Fibroblast of lung (primary cell): ENCODE measurements at regions not wholly inside any gene's neighbourhood (a gene's known extent, or its start where the extent isn't known, plus 50 kb on each side); places are given as distances from the start of the nearest gene placed in this dataset.

Experiments
- DNase-seq, 2 donors: peaks; one replicate each; pipeline versions ENCODE4 v3.0.0 to v3.0.0-alpha.2; 2010; ENCODE audit warnings: low read depth in 2 of 2
- H2AFZ ChIP-seq: 2 replicates; pipeline ENCODE4 v1.5.1; 2012; ENCODE audit warnings: low read length, control low read depth, inconsistent platforms
- H3K27ac ChIP-seq: 2 replicates; pipeline ENCODE4 v1.5.1; 2011; ENCODE audit warnings: low read length, control low read depth; ENCODE audit not compliant: insufficient read depth
- H3K27me3 ChIP-seq: 2 replicates; pipeline ENCODE4 v1.5.1; 2011; ENCODE audit warnings: mild to moderate bottlenecking, low read length; ENCODE audit not compliant: control insufficient read depth, insufficient read depth
- H3K36me3 ChIP-seq: 2 replicates; pipeline ENCODE4 v1.5.1; 2011; ENCODE audit warnings: low read length; ENCODE audit not compliant: control insufficient read depth, insufficient read depth
- H3K4me1 ChIP-seq: 2 replicates; pipeline ENCODE4 v1.5.1; 2011; ENCODE audit warnings: low read length; ENCODE audit not compliant: control insufficient read depth, insufficient read depth; ENCODE audit errors: extremely low read depth
- H3K4me2 ChIP-seq: 2 replicates; pipeline ENCODE4 v1.5.1; 2011; ENCODE audit warnings: low read length, control low read depth; ENCODE audit not compliant: insufficient read depth; ENCODE audit errors: extremely low read depth
- H3K4me3 ChIP-seq, 4 experiments: fragments of 200-600 bp in 1 of 4; sonication (generic) in 1 of 4; replicated peaks in 1 of 4; 2 replicates each; pipeline ENCODE4 v1.5.1; 2011 to 2016; ENCODE audit warnings: low read length in 4 of 4, low read depth in 3 of 4, mild to moderate bottlenecking in 3 of 4, control low read depth in 2 of 4, inconsistent platforms in 1 of 4, mixed read lengths in 1 of 4; ENCODE audit not compliant: insufficient read depth in 1 of 4; ENCODE audit errors: control extremely low read depth in 1 of 4
- H3K79me2 ChIP-seq: 2 replicates; pipeline ENCODE4 v1.5.1; 2012; ENCODE audit warnings: mild to moderate bottlenecking, low read length, inconsistent platforms; ENCODE audit not compliant: control insufficient read depth, insufficient read depth
- H3K9ac ChIP-seq: 2 replicates; pipeline ENCODE4 v1.5.1; 2011; ENCODE audit warnings: mild to moderate bottlenecking, low read length, control low read depth; ENCODE audit not compliant: insufficient read depth
- H3K9me3 ChIP-seq: 2 replicates; pipeline ENCODE4 v1.5.1; 2012; ENCODE audit warnings: low read depth, low read length; ENCODE audit not compliant: control insufficient read depth, insufficient read depth
- H4K20me1 ChIP-seq: 2 replicates; pipeline ENCODE4 v1.5.1; 2011; ENCODE audit warnings: low read length; ENCODE audit not compliant: control insufficient read depth, insufficient read depth; ENCODE audit errors: extremely low read depth
- EZH2 ChIP-seq: IDR thresholded peaks from 2 replicates; pipeline ENCODE4 v1.5.1; 2012; ENCODE audit warnings: low read length, control low read depth, mild to moderate bottlenecking; ENCODE audit errors: missing control alignments
- TF ChIP-seq, protein P1 (sequence below), 2 donors: IDR thresholded peaks in 1 of 2; conservative IDR thresholded peaks in 1 of 2; 1 replicate in 1 of 2; 2 replicates in 1 of 2; pipeline ENCODE4 v1.5.1; 2011 to 2012; ENCODE audit warnings: low read length in 2 of 2, control low read depth in 1 of 2, inconsistent platforms in 1 of 2, low read depth in 1 of 2, mild to moderate bottlenecking in 1 of 2

DNA sequence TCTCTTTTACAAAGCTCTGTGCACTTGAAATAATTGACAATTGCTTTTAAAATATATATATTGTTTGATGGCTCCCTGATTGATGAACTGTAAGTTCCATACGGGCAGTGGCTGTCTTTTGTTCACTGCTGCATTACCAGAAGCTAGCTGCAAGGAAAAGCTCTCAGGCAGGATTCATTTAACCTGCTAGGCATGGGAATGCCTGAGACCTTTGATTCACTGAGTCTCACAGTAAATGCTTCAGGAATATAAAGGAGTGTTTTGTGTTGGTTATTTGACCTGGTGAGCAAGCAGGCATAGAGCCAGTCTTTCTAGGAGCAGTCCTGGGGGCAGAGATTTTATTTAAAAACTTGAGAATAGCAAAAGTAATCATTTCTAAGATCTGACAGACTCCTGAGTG, 193.2 kb upstream of the ITGA4 start:
- Histone ChIP-seq H2AFZ (no peak overlapping the region), H3K4me1 (no peaks in the 10 kb centered on the region), H3K79me2 (no peaks in the 10 kb centered on the region), H3K4me2 (no peak overlapping the region), H3K9me3 (no peaks in the 10 kb centered on the region), H3K27me3 (no peaks in the 10 kb centered on the region), H3K36me3 (no peaks in the 10 kb centered on the region), H3K9ac (no peak overlapping the region), H3K27ac (no peak overlapping the region), H3K4me3 (no peak overlapping the region), H4K20me1 (no peaks in the 10 kb centered on the region)
- peak in 1 of 2 donors; percentile 8 for DNase-seq
- no peak for TF ChIP-seq EZH2
- TF ChIP-seq, protein P1, sequence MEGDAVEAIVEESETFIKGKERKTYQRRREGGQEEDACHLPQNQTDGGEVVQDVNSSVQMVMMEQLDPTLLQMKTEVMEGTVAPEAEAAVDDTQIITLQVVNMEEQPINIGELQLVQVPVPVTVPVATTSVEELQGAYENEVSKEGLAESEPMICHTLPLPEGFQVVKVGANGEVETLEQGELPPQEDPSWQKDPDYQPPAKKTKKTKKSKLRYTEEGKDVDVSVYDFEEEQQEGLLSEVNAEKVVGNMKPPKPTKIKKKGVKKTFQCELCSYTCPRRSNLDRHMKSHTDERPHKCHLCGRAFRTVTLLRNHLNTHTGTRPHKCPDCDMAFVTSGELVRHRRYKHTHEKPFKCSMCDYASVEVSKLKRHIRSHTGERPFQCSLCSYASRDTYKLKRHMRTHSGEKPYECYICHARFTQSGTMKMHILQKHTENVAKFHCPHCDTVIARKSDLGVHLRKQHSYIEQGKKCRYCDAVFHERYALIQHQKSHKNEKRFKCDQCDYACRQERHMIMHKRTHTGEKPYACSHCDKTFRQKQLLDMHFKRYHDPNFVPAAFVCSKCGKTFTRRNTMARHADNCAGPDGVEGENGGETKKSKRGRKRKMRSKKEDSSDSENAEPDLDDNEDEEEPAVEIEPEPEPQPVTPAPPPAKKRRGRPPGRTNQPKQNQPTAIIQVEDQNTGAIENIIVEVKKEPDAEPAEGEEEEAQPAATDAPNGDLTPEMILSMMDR (conservative IDR thresholded peaks at IDR 0.05 in 1 of 2, IDR thresholded peaks at IDR 0.05 in 1 of 2; ENCODE audit: low read depth in 1 of 2, low read length in 2 of 2) = no peak

DNA sequence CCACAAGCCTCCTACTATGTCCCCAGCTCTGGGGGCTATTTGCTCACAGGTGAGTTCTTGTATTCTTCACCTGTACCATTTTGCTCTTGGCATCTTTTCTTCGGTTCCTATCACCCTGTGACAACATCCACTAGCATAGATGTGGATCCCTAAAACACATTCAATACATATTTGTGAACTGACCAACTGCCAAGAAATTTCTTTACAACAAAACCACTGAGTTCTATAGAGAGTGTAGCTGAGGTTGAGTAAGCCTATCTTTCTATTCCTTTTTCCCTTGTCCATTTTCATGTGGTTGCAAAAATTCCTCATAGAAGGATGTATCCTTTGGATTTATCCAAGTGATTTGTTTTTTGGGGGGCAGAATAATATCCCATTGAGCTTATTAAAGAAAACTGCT, 192.7 kb upstream of the ITGA4 start:
- no peak for TF ChIP-seq EZH2
- TF ChIP-seq, protein P1 (conservative IDR thresholded peaks at IDR 0.05 in 1 of 2, IDR thresholded peaks at IDR 0.05 in 1 of 2; ENCODE audit: low read depth in 1 of 2, low read length in 2 of 2) = no peak

DNA sequence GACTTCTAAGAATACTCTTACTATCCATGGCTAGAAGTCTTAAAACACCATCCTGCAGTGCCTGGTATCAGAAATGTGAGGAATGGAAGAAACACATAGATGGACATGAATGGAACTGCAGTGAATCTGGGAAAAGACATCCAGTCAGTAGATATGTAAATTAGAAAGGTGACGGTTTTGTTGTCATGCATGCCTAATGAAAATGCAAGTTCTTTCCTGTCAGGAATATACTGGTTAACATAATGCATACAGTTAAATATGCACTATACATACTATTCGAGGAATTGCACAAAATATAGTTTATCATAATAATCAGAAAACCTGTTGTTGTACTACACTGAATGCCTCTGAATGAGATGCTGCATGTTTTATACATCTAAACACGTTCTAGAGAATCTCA, 190.6 kb upstream of the ITGA4 start:
- Histone ChIP-seq H3K36me3 (no peaks in the 10 kb centered on the region), H2AFZ (no peak overlapping the region), H3K4me3 (no peak overlapping the region), H4K20me1 (no peaks in the 10 kb centered on the region), H3K27ac (no peak overlapping the region), H3K4me1 (no peaks in the 10 kb centered on the region), H3K79me2 (no peaks in the 10 kb centered on the region), H3K9me3 (no peaks in the 10 kb centered on the region), H3K27me3 (no peaks in the 10 kb centered on the region), H3K9ac (no peak overlapping the region), H3K4me2 (no peak overlapping the region)
- TF ChIP-seq, protein P1 (conservative IDR thresholded peaks at IDR 0.05 in 1 of 2, IDR thresholded peaks at IDR 0.05 in 1 of 2; ENCODE audit: low read depth in 1 of 2, low read length in 2 of 2) = no peak
- DNase-seq = no peak

More for the DNA sequence above, 192.7 kb upstream of the ITGA4 start:
- H3K4me2 ChIP-seq = no peak overlapping the region
- peak in 1 of 2 donors; percentile 25 for DNase-seq
- no peaks in the 10 kb centered on the region for H3K9me3 ChIP-seq
- H3K27ac ChIP-seq = no peak overlapping the region
- H3K4me3 ChIP-seq = no peak overlapping the region
- no peaks in the 10 kb centered on the region for H4K20me1 ChIP-seq
- no peaks in the 10 kb centered on the region for H3K27me3 ChIP-seq
- no peak overlapping the region for H3K9ac ChIP-seq
- H3K36me3 ChIP-seq = no peaks in the 10 kb centered on the region
- no peaks in the 10 kb centered on the region for H3K4me1 ChIP-seq
- no peaks in the 10 kb centered on the region for H3K79me2 ChIP-seq
- H2AFZ ChIP-seq = no peak overlapping the region
